HL-60 (cell line): ENCODE measurements at regions not wholly inside any gene's neighbourhood (a gene's known extent, or its start where the extent isn't known, plus 50 kb on each side); places are given as distances from the start of the nearest gene placed in this dataset.

Experiments used
- CTCF ChIP-seq: IDR thresholded peaks from one replicate; pipeline ENCODE4 v1.5.1; 2011; ENCODE audit warnings: low read length, control low read depth, inconsistent platforms; ENCODE audit not compliant: insufficient read depth
- GABPA ChIP-seq: IDR thresholded peaks from 2 replicates; pipeline ENCODE4 v1.6.1; 2012; ENCODE audit warnings: low read depth
- POLR2AphosphoS5 ChIP-seq: IDR thresholded peaks from 2 replicates; pipeline ENCODE4 v1.6.1; 2012; ENCODE audit warnings: low read depth
- SPI1 ChIP-seq: IDR thresholded peaks from 2 replicates; pipeline ENCODE4 v1.6.1; 2012; ENCODE audit warnings: low read depth, mild to moderate bottlenecking, borderline replicate concordance
- TF ChIP-seq, protein P1 (sequence below): IDR thresholded peaks from 2 replicates; pipeline ENCODE4 v1.6.1; 2012; ENCODE audit warnings: low read depth; ENCODE audit not compliant: insufficient replicate concordance

DNA sequence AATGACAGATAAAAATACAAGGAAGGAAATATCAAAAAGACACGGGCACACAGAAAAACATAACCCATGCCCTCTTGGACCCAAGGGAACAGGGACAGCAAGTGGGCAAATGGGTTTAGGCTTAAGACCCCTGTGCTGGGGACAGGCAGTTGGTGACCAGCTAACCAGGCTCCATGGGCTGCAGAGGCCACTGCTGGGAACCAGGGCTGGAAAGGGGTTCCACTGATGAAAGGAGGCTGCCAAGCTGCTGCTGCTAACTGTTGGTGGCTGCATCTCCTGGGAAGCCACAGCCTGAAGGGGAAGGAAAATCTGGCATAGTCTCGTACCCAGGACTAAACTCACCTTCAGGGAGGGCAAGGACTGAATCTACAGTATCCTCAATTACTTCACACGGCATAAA lies 579.2 kb upstream of the MGMT start:
- TF ChIP-seq POLR2AphosphoS5 (no peak), CTCF (no peak), GABPA (no peak), SPI1 (no peak)
- TF ChIP-seq, protein P1, sequence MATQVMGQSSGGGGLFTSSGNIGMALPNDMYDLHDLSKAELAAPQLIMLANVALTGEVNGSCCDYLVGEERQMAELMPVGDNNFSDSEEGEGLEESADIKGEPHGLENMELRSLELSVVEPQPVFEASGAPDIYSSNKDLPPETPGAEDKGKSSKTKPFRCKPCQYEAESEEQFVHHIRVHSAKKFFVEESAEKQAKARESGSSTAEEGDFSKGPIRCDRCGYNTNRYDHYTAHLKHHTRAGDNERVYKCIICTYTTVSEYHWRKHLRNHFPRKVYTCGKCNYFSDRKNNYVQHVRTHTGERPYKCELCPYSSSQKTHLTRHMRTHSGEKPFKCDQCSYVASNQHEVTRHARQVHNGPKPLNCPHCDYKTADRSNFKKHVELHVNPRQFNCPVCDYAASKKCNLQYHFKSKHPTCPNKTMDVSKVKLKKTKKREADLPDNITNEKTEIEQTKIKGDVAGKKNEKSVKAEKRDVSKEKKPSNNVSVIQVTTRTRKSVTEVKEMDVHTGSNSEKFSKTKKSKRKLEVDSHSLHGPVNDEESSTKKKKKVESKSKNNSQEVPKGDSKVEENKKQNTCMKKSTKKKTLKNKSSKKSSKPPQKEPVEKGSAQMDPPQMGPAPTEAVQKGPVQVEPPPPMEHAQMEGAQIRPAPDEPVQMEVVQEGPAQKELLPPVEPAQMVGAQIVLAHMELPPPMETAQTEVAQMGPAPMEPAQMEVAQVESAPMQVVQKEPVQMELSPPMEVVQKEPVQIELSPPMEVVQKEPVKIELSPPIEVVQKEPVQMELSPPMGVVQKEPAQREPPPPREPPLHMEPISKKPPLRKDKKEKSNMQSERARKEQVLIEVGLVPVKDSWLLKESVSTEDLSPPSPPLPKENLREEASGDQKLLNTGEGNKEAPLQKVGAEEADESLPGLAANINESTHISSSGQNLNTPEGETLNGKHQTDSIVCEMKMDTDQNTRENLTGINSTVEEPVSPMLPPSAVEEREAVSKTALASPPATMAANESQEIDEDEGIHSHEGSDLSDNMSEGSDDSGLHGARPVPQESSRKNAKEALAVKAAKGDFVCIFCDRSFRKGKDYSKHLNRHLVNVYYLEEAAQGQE, result no peak
